ENCODE measurements at regions not wholly inside any gene's neighbourhood (a gene's known extent, or its start where the extent isn't known, plus 50 kb on each side); places are given as distances from the start of the nearest gene placed in this dataset.

DNA sequence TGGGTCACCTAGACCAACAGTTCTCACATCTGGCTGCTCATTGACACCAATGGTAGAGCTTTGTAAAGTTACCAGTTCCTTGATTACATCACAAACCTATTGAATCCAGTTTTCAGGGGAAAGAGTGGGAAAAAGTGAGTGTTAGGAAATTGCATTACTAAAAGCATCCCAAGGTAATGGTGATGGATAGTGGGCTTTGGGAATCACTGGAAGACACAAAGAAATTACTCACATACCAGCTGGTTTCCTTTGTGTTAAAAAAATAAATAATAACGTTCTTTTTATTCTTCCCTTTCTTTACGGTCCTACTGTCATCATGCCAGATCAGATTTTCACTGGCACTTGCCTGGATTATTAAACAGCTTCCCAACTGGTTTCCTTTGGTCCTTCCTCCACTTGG lies 370.7 kb downstream of the RFPL4B start:
- no peak for DNase-seq (ENCODE audit: low spot score)

DNA sequence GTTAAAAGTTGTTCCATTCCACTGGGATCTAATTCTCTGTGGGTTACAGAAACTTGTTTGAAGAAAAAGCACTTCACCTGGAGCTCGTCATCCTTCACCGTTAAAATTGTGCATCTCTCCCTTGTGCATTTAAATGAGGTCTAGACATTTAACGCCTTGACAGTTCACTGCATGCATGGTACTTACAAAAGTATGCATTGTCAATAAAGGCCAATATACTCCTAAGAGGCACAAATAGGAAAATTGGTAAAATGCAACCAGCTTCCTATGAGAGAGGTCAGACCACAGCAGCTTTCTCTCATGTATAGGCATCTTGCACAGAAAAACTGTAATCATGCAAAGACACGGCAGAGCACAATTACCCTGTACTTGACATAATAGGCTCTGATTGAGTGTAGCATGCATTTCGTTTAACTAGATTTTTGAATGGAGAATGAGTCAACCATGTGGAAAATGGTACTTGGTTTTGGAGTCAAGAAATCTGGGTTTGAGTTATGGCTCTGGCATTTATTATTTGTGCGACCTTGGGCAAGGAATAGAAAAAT lies 378.5 kb downstream of the RFPL4B start:
- DNase-seq (ENCODE audit: low spot score): no peak

DNA sequence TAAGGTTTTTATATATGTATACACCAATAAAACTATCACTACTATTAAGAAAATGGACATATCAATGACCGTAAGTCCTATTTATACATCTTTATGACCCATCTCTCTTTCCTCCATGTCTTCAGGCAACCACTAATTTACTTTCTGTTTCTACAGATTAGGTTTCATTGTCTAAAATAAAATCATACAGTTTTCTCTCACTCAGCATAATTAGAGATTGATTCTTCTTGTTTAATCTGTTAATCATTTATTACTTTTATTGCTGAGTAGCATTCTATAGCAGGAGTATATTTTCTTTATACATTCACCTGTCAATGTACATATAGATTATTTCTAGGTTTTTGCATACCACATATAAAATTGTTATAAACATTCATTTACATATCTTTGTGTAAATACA lies 388.0 kb downstream of the RFPL4B start:
- DNase-seq (ENCODE audit: low spot score): no peak

DNA sequence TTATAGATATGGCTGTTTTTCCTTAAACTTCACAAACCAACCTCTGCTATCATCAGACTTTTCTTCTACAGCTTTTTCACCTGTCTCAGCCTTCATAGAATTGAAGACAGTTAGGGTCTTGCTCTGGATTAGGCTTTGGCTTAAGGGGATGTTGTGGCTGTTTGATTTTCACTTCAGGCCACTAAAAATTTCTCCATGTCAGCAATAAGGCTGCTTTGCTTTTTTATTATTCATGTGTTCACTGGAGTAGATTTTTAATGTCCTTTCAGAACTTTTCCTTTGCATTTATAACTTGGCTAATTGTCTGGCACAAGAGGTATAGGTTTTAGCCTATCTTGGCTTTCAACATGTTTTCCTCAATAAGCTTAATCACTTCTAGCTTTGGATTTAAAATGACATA lies 392.6 kb downstream of the RFPL4B start:
- no peak for DNase-seq (ENCODE audit: low spot score)

DNA sequence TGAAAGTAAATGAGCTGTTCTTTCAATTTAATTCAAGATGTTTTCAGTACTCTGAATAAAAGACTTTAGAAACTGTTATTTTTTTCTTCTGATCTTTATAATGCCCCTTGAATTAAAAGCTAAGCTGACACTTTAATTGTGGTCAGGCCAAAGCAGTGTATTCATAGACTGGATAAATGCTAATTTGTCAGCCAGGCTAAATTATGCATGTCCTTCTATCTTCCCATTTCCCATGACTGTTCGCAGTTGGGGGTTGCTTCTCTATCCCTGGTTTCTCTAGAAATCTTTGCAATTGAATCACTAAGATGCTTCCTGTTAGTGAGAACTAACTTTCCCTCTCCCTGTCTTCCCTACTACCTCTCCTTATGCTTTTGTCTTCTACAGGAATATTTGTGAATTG lies 396.2 kb downstream of the RFPL4B start:
- peak; percentile 17 for DNase-seq (ENCODE audit: low spot score)

DNA sequence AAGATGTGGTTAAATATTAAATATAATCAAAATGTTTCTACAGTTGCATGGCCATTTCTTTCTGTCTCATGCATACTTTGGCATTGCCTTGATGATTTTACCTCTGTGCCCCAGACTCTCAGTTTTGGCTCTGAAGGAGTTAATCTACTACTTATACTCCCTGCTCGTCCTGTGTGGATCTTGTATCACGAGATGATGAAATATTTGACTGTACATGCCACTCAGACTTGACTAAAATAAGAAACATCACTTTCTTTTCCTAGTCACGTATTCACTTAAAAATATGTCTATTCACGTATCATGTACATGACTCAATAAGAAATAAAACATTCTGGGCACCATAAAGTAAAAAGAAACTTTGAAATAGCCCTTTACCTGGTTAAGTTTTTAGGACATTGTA lies 397.7 kb downstream of the RFPL4B start:
- DNase-seq (ENCODE audit: low spot score): no peak

DNA sequence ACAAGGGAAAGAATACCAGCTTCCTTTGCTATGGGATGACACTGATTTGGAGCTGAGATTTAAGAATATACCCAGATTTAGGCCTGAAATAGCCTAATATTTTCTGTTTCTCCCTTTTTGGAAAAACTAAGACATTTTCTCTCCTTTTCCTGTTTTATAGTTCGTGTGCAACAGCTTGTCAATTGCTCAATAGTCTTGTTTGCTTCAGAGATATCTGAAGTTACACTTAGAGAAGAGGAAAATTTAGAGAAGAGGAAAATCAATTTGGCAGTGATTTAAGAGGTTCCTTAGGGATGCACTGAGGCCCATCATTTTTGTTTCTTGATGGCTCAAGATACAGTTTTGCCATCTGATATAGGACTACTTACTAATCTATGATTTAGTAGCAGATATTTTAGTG lies 398.6 kb downstream of the RFPL4B start:
- DNase-seq (ENCODE audit: low spot score): no peak

DNA sequence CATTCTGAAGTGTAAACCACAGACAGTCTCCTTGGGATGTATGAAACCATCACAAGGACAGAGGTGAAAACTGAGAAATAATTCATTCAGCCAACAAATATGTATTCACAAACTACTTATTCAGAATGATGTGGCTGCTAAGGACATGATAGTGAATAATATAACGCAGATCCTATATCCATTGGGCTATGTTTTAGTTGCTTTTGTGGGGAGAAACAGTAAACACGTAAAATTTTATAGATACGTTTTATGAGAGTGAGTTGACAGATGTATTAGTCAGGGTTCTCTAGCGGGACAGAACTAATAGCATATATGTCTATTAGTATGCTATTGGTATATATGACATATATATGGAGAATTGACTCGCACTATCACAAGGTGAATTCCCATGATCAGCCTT lies 402.5 kb downstream of the RFPL4B start:
- no peak for DNase-seq (ENCODE audit: low spot score)

DNA sequence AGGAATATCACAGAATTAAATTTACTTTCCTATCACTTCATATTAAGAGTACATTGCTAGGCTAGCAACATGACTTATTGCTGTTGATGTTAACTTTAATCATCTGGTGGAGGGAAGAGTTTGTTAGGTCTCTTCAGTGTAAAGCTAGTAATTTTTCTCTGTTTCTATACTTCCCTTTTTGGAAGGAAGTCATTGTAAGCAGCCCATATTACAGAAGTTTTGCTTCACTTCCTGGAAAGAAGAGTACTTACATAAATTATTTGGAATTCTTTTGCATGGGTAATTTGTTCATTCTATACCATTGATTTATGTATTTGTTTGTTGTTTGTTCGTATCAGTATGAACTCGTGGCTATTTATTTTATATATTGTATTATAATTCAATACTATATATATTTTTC lies 405.2 kb downstream of the RFPL4B start:
- no peak for DNase-seq (ENCODE audit: low spot score)

DNA sequence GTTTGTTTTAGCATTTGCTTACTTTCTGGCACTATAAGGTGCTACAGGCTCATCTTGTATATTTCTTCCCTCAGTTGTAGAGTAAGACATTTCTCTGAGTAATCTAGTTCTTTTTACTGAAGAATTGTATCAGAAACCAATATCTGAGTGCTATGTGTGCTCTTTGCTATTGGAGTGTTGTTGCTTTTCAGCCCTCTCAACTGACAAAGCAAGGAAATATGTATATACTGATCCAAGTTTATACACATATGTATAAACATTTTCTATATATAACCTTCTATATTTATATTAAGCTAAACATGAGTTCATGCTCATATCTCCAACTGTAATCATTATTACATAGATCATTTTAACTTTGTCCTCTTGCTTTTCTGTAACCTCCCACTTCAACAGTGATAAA lies 405.7 kb downstream of the RFPL4B start:
- DNase-seq (ENCODE audit: low spot score): no peak

DNA sequence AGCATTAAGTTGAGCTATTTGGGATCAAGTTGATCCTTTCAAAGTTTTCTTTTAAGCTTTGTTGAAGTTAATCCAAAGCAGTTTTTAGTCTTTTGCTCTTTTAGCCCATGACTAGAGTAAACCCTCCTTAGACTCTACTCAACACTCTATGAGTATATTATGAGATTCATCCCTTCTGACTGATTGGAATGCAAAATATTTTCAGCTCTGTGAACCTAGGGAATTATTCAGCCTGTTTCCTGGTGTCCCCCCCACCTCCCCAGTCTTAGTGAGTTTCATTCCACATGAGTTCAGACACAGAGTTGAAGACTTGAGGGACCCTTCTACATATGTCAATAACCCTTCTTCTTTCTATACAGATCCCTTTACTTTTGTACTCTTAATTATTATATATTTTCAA lies 413.7 kb downstream of the RFPL4B start:
- no peak for DNase-seq (ENCODE audit: low spot score)

DNA sequence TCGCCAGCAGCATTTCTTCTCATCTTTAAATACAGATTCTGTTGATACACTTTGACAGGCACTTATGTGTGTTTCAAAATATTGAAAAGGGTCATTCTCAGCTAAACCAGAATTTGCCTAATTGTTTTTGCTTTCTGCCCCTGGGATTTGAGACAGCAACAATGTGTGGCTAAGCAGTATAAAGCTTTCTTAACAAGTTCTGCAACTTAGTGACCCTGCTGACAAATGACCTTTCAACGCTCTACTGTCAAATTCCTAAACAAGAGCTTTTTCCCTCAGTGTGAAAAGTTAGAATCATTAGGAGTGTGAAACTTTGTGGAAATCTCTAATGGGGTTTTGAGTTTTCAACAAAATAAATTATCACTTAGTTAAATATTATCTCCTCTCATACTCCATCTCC lies 414.6 kb downstream of the RFPL4B start:
- DNase-seq (ENCODE audit: low spot score): no peak

DNA sequence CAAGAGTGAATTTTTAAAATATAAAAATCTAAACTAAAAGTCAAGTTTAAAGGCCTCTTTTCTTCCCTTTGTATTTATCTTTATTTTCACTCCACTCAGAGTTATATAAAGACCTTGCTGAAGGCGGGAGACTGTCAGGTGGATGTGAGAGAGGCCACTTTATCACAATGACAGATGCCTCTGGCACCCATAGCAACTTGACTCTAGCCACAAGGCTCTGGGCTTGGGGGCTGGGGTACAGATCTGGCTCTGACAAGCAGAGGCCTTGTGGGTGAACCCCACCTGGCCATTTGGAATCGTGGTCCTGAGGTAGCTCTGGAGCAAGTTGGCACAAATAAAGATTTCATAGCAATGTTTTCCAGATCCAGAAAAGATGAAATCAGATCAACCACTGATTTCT lies 417.2 kb downstream of the RFPL4B start:
- no peak for DNase-seq (ENCODE audit: low spot score)

DNA sequence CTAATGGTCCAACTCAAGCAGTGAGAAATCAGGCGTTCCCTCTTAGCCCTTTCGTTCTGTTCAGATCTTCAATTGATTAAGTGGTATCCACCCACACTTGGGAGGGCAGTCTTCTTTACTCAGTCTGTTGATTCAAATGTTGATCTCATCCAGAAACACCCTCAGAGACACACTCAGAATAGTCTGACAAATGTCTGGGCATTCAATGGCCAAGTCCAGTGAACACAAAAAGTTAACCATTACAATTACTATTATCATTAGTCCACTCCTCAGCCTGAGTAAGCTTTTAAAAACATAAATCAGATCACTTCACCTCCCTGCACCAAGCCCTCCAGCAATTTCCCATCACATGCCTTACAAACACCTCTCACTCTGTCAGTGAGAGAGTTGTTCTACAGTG lies 423.2 kb downstream of the RFPL4B start:
- DNase-seq (ENCODE audit: low spot score): no peak

DNA sequence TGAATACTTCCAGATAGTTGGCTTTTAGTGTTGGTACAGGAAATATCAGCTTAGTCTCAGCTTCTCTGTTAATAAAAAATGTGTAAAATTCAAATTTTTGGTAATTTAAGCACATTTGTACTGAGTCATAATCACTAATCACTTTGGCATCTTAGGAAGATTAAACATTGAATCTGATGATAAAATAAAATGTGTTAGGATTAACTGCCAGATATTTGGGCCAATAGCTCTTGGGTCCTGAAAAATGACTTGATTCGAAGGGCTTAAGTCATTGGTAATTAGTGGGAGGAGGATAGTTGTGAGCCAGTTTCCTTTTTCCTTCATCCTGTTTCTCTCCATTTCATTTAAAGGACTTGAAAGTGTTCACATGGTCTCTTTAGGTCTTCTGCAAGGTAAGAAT lies 426.1 kb downstream of the RFPL4B start:
- DNase-seq (ENCODE audit: low spot score): no peak

DNA sequence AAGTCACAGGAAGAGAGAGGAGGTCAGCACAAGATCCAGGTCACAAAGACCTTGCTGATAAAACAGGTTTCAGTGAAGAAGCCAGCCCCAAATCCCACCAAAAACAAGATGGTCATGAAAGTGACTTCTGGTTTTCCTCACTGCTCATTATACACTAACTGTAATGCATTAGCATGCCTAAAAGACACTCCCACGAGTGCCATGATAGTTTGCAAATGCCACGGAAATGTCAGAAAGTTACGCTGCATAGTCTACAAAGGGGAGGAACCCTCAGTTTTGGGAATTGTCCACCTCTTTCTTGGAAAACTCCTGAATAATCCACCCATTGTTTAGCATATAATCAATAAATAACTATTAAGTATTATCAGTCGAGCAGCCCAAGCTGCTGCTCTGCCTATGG lies 427.2 kb downstream of the RFPL4B start:
- no peak for DNase-seq (ENCODE audit: low spot score)

DNA sequence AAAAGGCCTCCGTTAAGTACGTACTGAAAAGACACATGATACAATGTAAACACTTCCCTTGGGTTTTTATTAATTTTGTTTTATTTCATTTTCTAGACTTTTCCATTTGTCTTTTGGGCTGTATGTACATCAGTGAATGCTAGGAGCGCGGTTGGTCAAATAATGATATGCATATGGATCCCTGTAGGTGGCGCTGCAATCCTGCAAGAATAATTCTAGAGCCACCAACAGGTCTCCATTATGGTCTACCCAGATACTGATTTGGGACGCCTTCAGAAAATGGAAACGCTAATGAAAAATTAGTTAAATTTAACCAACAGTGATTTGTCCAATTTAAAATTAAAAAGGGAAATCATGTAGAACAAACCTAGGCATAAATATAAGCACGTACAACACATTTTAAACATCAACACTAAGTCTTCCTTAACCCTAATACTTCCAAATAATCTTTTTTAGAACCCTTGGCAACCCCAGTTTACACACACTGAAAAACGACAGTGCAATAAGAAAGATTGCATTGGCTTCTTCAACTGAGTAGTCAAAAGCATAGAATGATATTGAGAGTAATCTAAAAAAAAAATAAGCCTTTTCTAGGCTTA lies 433.5 kb downstream of the RFPL4B start:
- DNase-seq (ENCODE audit: low spot score): peak; percentile 94

DNA sequence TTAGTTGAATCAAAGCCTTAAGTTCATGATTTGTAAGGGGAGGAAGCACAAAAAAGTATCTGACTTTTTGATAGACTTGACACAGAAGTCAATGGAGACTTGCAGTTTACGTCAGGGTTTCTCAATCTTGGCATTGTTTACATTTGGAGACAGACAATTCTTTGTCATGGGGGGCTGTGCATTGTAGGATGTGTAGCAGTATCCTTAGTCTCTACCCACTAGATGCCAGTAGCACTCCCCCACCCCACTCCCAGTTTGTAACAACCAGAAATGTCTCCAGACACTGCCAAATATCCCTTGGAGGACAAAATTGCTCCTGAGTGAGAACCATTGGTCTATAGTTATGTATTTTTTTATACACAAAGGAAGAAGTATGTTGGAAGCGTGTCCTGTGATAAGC lies 434.1 kb downstream of the RFPL4B start:
- DNase-seq (ENCODE audit: low spot score): peak; percentile 41

DNA sequence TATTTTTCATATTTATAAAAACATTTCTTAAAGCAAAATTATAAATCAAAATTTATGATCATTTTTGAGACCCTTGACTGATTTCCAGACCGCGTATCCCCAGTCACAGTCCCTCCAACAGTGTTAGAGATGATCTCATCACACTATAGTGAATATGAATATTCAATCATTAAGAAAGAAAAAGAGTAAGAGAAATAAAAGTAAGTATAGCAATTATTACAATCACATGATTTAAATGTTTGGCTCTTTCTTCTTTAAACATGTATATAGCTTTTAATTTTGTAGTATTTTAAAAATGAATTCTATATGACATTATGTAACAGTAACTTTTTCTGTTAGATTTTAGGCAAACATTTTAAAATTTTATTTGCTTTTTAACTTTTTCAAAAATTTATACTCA lies 438.3 kb downstream of the RFPL4B start:
- DNase-seq (ENCODE audit: low spot score): no peak

DNA sequence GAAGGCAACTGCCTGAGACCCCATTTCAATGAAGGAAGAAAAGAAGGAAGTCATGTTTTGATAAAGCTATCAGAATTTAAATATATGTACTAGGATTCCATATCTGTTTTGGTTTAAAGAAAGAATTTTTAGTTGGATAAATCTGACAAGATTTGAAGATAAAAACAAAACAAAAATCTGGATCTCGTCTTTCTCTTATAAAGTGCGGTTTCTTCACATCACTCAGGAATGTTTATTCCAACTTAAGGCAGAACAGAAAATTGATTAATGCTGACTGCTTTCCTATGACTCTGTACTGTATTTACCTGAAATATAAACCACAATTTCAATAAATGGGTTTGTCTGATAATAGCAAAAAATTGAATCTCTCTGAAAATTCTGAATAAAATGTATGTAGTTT lies 439.7 kb downstream of the RFPL4B start:
- no peak for DNase-seq (ENCODE audit: low spot score)

DNA sequence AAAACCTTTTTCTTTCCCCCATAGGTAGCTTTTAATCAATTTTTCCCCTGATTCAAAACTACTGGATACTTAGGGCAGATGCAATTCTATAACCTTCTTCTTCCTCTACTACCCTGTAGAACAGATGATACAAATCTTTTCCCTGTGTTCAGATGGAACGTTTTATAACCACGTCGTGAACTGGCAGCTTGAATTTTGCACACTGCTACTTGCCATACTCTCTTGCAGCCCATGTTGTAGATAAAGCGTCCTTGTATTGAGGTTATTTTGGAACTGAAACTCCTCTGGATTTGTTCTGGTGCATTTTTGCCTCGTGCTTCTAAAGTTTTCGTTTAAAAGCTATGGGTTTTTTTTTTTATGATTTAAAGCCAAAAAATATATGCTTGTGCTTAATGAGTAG lies 440.2 kb downstream of the RFPL4B start:
- DNase-seq (ENCODE audit: low spot score): no peak

DNA sequence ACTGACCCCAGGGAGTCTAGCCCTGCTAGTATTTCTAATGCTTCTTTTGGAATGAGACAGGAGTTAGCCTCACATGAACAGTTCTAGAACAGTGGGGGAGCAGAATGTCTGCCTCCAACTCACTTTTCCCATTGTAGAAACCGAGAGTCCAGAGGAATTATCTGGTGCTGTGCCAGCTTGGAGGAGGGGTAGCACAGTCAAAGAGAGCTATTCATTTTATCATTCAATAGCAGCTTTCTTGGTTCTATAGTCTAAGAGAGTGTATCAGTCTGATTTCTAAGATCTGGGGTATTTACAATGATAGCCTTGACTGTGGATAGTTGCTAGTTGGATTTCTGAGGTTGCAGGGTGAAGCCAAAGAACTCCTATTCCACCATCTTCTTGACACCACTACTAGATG lies 448.2 kb downstream of the RFPL4B start:
- DNase-seq (ENCODE audit: low spot score): no peak

DNA sequence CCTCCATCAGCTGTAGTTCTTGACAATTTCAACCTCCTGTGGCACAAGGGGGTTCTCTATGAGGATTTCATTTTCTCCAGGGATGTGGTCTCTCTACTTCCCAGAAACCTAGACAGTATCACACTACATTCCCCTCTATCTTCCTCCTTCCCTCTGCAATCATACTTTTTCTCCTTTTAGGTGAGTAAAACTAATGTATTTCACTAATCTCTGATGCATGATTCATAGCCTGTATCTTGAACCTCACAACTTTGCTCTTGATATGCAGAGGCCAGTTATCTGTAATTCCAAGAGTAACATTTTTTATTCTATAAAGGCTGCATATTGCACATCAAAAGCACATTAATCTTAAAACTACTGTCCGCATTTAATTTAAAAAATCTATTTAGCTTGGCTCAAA lies 449.6 kb downstream of the RFPL4B start:
- DNase-seq (ENCODE audit: low spot score): no peak

DNA sequence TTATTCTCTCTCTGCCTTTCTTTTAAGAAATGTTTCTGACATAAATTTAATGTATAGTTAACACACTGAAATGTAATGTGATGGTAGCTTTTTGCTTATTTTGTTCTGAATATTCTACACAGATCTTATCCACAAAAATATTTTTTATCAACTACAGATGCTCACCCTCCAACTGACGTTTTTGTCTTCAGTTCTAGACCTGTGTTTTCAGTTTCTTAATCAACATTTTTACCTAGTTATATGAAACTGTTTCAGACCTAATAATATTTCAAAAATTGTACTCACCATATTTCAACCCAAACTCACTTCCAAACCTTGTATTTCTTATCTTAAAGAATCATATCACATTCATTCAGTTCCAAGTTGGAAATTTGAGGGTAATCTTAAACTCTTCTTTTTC lies 452.8 kb downstream of the RFPL4B start:
- DNase-seq (ENCODE audit: low spot score): no peak

DNA sequence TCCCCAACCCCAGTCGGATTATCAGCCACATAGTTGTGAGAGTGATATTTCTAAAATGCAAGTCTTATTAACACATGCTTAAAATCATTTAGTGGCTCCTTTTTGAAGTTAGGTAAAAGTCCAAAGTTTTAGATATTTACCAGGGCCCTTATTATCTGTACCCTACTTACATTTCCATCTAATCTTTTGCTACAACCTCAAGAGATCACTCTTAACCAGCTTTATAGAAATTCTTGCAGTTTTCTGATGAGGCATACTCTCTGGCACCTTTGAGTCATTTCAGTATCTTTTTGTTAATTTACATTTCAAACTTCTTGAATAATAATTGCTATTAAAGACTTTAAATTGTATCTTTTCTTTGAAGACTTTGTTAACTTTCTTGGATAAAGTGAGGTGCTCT lies 453.3 kb downstream of the RFPL4B start:
- no peak for DNase-seq (ENCODE audit: low spot score)

Measured in pons (tissue), 1 donor.